Brain microvascular endothelial cell (primary cell): ENCODE measurements at regions not wholly inside any gene's neighbourhood (a gene's known extent, or its start where the extent isn't known, plus 50 kb on each side); places are given as distances from the start of the nearest gene placed in this dataset.

Experiments
- DNase-seq: peaks from one replicate; pipeline ENCODE4 v3.0.0-alpha.2; 2020
- H3K27ac ChIP-seq: fragments of 250-450 bp; sonication (Bioruptor Pico); 2 replicates; pipeline ENCODE4 v1.5.1; 2020; ENCODE audit warnings: mild to moderate bottlenecking, moderate library complexity
- H3K27me3 ChIP-seq: fragments of 250-450 bp; sonication (Bioruptor Pico); replicated peaks from 2 replicates; pipeline ENCODE4 v1.5.1; 2020; ENCODE audit warnings: mild to moderate bottlenecking
- H3K36me3 ChIP-seq: fragments of 250-450 bp; sonication (Bioruptor Pico); replicated peaks from 2 replicates; pipeline ENCODE4 v1.5.1; 2020; ENCODE audit warnings: mild to moderate bottlenecking
- H3K4me3 ChIP-seq: 2 replicates; pipeline ENCODE4 v1.5.1; 2011; ENCODE audit warnings: low read depth, mild to moderate bottlenecking, control low read depth, low read length, moderate library complexity
- in situ Hi-C: cut with HindIII; loops from 2 replicates; pipeline ENCODE4 v1.10.0; 2017; ENCODE audit warnings: low sequenced_read_pairs, low pct_ligation_motif_present
- TF ChIP-seq, protein P1 (sequence below): IDR thresholded peaks from 2 replicates; pipeline ENCODE4 v1.5.1; 2011; ENCODE audit warnings: low read depth, mild to moderate bottlenecking, moderate library complexity, low read length, control low read depth, inconsistent platforms; ENCODE audit errors: missing control alignments

DNA sequence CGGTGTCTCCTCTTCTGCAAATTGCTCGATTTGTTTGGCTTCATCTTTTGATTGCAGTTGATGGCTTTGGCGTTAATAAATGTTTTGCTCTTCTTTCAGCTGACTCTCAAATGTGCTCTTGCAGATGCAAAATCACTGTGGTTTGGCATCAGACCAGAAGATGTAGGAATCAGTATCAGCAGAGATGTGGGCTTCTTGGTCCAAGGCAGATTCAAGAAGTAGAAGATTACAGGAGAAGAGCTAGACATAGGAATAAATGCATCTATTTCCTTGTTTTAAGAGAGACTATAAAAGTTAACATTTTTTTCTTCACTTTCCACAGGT, 59.8 kb upstream of the BACH1 start:
- in situ Hi-C loops = no loop called here
- DNase-seq = peak; percentile 79
- Histone ChIP-seq H3K4me3 (no peak overlapping the region), H3K27me3 (no peaks in the 10 kb centered on the region), H3K27ac (peak overlapping the region; percentile 56), H3K36me3 (no peaks in the 10 kb centered on the region)
- TF ChIP-seq, protein P1, sequence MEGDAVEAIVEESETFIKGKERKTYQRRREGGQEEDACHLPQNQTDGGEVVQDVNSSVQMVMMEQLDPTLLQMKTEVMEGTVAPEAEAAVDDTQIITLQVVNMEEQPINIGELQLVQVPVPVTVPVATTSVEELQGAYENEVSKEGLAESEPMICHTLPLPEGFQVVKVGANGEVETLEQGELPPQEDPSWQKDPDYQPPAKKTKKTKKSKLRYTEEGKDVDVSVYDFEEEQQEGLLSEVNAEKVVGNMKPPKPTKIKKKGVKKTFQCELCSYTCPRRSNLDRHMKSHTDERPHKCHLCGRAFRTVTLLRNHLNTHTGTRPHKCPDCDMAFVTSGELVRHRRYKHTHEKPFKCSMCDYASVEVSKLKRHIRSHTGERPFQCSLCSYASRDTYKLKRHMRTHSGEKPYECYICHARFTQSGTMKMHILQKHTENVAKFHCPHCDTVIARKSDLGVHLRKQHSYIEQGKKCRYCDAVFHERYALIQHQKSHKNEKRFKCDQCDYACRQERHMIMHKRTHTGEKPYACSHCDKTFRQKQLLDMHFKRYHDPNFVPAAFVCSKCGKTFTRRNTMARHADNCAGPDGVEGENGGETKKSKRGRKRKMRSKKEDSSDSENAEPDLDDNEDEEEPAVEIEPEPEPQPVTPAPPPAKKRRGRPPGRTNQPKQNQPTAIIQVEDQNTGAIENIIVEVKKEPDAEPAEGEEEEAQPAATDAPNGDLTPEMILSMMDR = no peak

DNA sequence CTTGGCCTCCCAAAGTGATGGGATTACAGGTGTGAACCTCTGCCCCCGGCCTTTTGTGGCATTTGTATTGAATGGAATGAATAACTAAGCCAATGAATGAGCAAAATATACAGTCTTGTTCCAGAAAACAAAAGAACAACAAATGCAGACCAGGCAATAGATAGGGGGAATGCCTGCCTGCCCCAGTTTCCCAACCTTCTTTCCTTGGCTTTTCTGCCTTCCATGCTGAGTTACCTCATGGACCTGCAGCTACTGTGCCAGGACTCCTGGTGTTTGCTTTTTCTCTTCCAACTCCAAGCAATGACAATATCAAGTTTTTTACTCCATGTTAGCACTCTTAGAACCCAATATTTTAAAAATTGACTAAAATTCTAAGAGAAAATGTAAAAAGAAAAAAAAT, 58.6 kb upstream of the BACH1 start:
- no peak overlapping the region for H3K4me3 ChIP-seq
- TF ChIP-seq, protein P1 = no peak
- no peak for DNase-seq
- H3K27ac ChIP-seq = no peak overlapping the region
- in situ Hi-C loops = no loop called here
- no peaks in the 10 kb centered on the region for H3K27me3 ChIP-seq
- H3K36me3 ChIP-seq = no peaks in the 10 kb centered on the region

DNA sequence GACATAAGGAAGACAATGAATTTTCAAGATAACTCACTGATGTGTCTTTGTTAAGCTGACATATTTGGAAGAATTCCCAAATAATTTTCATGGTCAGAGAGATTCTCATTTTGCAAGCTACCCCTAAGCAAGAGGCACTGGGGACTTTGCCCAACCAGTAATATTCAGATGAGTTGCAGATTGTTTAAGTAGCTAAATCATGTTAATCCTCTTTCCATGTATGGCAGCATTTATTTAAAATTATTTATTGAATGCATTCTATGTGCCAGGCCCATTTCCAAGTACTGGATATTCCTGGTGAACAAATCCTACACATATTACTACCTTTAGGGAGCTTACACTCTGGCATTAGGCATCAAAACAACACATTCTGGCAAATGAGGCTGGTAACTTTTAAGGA, 56.5 kb upstream of the BACH1 start:
- TF ChIP-seq, protein P1 = no peak
- Histone ChIP-seq H3K27me3 (no peaks in the 10 kb centered on the region), H3K4me3 (no peak overlapping the region), H3K27ac (no peak overlapping the region), H3K36me3 (no peaks in the 10 kb centered on the region)
- in situ Hi-C loops = no loop called here
- DNase-seq = no peak

DNA sequence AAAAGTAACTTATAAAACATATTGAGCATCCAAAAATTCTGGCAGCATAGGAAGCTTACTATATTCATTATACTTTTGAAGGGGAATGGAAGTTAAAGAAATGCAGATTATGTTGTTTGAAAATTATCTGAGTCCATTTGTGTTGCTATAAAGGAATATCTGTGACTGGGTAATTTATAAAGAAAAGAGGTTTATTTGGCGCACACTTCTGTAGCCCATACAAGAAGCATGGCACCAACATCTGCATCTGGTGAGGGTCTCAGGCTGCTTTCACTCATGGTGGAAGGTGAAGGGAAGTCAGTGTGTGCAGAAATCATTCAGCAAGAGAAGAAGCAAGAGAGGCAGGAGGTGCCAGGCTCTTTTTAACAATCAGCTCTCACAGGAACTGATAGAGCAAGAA, 55.5 kb upstream of the BACH1 start:
- Histone ChIP-seq H3K27ac (no peak overlapping the region), H3K4me3 (no peak overlapping the region), H3K36me3 (no peaks in the 10 kb centered on the region), H3K27me3 (no peaks in the 10 kb centered on the region)
- TF ChIP-seq, protein P1 = no peak
- in situ Hi-C loops = no loop called here
- DNase-seq = no peak

DNA sequence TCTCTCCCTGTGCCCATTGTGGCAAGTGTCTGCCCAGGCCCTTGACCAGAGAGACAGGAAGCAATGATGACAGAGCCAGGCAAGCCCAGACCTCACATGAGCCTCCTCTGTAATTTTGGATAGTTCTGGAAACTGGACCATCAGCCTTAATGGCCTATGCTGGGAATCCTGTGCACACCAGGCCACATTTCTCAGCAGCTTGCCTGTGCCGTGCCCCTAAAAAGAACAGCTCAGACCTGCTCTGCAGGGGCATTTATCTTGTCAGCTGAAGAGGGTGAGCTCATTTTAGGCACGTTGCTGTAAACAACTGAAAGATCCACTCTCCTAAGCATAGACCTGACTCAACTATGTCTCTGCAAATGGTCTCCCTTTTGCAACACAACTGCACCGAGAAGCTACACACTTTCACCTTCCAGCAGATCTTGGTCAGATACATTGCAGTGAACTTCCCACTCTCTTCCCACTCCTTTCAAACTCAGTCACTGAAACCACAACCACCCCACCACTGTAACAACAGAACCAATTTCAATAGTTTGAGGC, 53.5 kb upstream of the BACH1 start:
- TF ChIP-seq, protein P1 = no peak
- no peaks in the 10 kb centered on the region for H3K27me3 ChIP-seq
- H3K4me3 ChIP-seq = no peak overlapping the region
- no peaks in the 10 kb centered on the region for H3K36me3 ChIP-seq
- in situ Hi-C loops = no loop called here
- H3K27ac ChIP-seq = no peak overlapping the region
- no peak for DNase-seq

DNA sequence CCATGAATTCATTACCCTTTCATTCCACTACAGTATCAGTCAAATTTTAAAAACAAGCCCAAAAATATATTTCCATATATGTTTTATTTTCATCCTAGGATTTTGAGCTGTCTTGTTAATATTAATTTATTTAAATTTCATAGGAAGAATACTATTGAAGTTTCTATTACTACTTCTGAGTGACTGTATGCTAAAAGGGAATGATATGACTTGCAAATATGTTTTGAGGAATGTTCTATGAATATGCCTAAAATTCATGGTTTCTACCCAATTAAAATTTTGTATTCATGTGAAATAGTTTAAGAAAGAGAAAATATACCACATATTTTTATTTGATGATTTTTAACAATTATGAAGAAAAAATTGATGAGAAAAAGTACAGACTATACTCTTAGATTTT, 52.9 kb upstream of the BACH1 start:
- TF ChIP-seq, protein P1 = no peak
- in situ Hi-C loops = no loop called here
- DNase-seq = no peak
- Histone ChIP-seq H3K4me3 (no peak overlapping the region), H3K27ac (no peak overlapping the region), H3K27me3 (no peaks in the 10 kb centered on the region), H3K36me3 (no peaks in the 10 kb centered on the region)
